Activated CD4-positive, alpha-beta T cell treated with anti-CD3 and anti-CD28 coated beads, Interleukin-2, amount 50 U/mL, for 16 hours (primary cell): ENCODE measurements at regions not wholly inside any gene's neighbourhood (a gene's known extent, or its start where the extent isn't known, plus 50 kb on each side); places are given as distances from the start of the nearest gene placed in this dataset.
"Not testable (repeated sequence)": the region's sequence is repeated elsewhere in the genome, so short reads cannot be mapped to it uniquely, and the experiment has no call there.

Experiments
- DNase-seq: peaks from one replicate; pipeline ENCODE4 v3.0.0-alpha.2; 2020

DNA sequence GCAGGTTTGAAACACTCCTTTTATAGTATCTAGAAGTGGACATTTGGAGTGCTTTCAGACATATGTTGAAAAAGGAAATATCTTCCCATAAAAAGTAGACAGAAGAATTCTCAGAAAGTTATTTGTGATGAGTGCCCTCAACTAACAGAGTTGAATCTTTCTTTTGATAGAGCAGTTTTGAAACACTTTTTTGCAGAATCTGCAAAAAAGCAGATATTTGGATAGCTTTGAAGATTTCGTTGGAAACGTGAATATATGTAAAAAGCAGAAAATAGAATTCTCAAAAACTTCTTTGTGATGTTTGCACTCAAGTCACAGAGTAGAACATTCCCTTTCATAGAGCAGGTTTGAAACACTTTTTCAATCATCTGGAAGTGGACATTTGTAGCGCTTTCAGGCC is 676.4 kb upstream of the ZNF337 start:
- DNase-seq, result not testable (repeated sequence)

GRCh38 chr20:26354511-26354910 is 657.9 kb upstream of the ZNF337 start:
- DNase-seq, result no peak

GRCh38 chr20:26347396-26347795 is 650.7 kb upstream of the ZNF337 start:
- no peak for DNase-seq

- not testable (repeated sequence) for DNase-seq
Measured at GRCh38 chr20:26340460-26341065, 643.9 kb upstream of the ZNF337 start.

DNA sequence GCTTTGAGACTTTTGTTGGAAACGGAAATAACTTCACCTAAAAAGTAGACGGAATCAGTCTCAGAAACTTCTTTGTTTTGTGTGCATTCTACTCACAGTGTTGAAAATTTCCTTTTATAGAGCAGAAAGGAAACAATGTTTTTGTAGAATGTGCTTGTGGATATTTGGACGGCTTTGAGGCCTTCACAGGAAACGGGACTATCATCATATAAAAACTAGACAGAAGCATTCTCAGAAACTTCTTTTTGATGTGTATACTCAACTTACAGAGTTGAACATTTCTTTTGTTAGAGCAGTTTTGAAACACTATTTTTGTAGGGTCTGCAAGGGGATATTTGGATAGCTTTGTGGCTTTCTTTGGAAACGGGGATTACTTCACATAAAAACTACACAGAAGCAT is 627.5 kb upstream of the ZNF337 start:
- no peak for DNase-seq

- no peak for DNase-seq
Measured at GRCh38 chr20:26315054-26315453, 618.4 kb upstream of the ZNF337 start.

DNA sequence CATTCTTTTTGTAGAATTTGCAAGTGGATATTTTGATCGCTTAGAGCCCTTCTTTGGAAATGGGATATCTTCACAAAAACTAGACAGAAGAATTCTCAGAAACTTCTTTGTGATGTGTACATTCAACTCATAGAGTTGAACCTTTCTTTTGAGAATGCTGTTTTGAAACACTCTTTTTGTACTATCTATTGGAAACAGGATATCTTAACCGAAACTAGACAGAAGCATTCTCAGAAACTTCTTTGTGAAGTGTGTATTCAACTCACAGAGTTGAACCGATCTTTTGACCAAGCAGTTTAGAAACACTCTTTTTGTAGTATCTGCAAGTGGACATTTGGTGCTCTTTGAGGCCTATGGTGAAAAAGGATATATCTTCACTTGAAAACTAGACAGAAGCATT is 613.1 kb upstream of the ZNF337 start:
- not testable (repeated sequence) for DNase-seq

GRCh38 chr20:26308961-26309360 is 612.3 kb upstream of the ZNF337 start:
- no peak for DNase-seq

DNA sequence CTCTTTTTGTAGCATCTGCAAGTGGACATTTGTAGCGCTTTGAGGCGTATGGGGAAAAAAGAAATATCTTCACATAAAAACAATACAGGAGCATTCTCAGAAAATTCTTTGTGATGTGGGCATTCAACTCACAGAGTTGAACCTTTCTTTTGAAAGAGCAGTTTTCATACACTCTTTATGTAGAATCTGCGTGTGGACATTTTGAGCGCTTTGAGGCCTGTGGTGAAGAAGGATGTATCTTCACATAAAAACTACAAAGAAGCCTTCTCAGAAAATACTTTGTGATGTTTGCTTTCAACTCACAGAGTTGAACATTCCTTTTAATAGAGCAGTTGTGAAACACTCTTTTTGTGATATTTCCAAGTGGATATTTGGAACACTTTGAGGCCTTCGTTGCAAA is 598.4 kb upstream of the ZNF337 start:
- DNase-seq, result no peak

- DNase-seq, result not testable (repeated sequence)
Measured at GRCh38 chr20:26288379-26289061, 591.9 kb upstream of the ZNF337 start.

GRCh38 chr20:26279238-26279637 is 582.6 kb upstream of the ZNF337 start:
- no peak for DNase-seq

GRCh38 chr20:26277339-26277738 is 580.7 kb upstream of the ZNF337 start:
- DNase-seq, result no peak

GRCh38 chr20:26276554-26277210 is 580.0 kb upstream of the ZNF337 start:
- DNase-seq, result no peak

DNA sequence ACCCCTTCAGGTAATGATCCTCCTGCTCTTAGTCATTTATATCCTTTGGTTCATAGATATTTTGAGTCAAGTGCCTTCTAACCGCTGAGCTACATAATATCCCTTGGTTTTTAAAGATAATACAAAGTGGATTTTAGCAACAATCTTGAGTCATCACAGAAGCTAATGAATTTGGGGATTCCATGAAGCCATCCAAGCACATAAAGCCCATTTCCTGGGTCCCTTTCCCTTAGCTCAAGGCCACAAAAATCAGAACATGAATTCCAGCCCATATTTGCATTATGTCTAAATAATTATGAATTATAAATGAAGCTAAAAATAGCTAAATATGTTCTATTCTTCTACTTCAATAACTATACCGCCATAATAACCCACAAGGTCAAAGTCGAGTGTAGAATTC is 572.1 kb upstream of the ZNF337 start:
- DNase-seq, result not testable (repeated sequence)

- DNase-seq, result not testable (repeated sequence)
Measured at GRCh38 chr20:26260925-26261324, 564.3 kb upstream of the ZNF337 start.

DNA sequence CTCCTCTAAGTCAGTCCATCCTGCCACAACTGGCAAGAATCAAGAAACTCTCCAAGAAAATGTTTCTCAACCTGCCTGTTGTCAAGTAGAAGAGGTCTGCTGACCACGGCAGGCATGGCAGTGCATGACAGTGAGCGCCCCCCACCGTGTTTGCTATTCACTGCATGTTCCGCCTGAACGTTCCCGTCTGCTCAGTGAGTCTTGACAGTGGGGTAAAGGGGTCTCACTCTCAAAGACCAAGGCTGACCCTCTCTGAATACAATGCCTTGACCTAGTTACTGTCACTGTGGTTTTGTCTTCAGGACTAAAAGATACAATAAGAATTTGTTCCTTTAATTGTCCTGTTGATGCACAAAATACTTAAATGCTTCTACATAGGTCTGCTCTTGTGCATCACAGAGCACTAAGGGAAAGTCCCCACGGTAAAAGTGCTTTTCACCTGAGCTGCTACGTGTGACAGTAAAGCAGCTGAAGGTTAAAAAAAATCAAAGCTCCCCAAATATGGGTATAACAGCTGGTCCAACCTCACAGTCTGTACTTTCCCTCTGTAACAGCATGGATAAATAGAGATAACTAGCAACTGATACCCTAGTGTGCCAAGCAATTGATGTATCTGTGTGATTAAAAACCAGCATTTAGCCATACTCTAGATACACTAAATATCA is 555.8 kb upstream of the ZNF337 start:
- DNase-seq, result not testable (repeated sequence)

- not testable (repeated sequence) for DNase-seq
Measured at GRCh38 chr20:26251376-26251775, 554.7 kb upstream of the ZNF337 start.

- not testable (repeated sequence) for DNase-seq
Measured at GRCh38 chr20:26250249-26251114, 553.8 kb upstream of the ZNF337 start.

DNA sequence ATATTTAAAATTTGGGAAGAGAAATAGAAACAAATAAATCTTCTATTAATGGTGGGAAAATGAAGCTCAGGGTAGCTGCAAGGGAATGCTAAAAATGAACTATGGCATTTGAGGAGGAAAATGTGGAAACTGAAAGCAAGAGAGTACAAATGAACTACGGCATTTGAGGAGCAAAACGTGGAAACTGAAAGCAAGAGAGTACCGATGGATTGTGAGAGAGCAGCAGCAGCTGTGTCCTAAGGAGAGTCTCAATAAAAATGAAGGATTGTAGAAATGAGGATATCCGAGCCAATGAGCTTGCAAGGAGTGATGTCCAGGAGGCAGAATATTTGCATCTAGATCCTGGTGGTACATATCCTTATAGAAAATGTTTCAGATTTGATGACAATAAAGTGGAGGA is 547.1 kb upstream of the ZNF337 start:
- DNase-seq, result no peak

GRCh38 chr20:26220609-26221008 is 524.0 kb upstream of the ZNF337 start:
- not testable (repeated sequence) for DNase-seq

DNA sequence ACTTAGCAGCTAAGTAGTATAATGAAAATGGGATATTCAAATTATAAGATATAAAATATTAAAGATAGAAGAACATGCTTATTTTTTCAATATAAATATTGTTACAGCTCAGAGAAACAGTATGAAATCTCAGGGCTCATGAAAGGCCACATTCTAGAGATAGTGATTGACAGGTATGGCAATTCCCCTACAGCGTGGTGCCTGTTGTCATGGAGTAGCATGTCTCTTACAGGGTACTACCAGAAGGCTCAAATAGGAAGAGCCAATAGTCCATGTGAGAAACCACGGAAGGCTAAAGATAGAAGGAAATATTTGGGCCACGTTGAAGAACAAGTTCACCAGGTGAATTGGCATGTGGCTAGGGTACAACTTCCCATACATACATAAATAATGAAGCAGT is 522.9 kb upstream of the ZNF337 start:
- DNase-seq, result not testable (repeated sequence)

DNA sequence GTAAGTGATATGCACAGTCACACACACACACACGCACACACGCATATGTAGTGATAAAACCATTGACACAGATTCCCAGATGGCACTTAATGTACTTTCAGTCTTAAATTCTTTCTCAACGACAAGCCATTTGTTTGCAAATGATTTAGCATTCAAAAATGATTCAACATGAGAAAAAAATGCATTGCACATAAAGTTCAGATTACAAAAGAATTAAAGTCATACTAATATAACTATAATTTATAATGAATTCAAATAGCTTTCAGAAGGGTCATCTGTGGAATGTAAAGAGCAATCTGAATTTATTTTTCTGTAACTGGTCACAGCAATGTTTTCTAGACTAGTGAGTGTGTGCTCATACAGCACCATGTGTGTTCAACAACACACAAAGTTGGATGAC is 521.6 kb upstream of the ZNF337 start:
- DNase-seq, result no peak

DNA sequence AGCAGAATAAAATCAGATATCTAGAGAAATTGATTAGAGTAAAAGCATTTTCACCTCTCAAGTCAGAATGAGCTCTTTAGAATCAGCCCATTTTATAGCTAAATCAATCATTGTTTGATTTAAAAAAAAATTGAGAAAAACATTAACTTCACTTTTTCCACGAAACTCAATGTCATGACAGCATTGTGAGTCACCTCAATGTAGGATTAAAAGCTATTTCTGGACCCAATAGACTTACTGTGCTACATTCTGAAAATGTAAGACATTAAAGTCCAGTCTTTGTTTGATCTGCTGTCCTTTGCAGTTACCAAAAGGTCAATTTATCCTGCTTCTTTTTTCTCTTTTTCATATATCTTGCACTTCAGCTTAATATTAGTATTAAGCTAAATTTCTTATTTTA is 519.4 kb upstream of the ZNF337 start:
- DNase-seq, result no peak
